K562 (cell line): ENCODE measurements at regions not wholly inside any gene's neighbourhood (a gene's known extent, or its start where the extent isn't known, plus 50 kb on each side); places are given as distances from the start of the nearest gene placed in this dataset.

Experiments used
- HDAC2 ChIP-seq: fragments of 450-650 bp; IDR thresholded peaks from 2 replicates; pipeline ENCODE4 v1.6.1; 2016; ENCODE audit warnings: mild to moderate bottlenecking
- HMGXB4 ChIP-seq: sonication (generic); formaldehyde crosslinking; IDR thresholded peaks from 2 replicates; pipeline ENCODE4 v1.8.1; 2023; ENCODE audit warnings: mild to moderate bottlenecking, missing genetic modification reagents
- MYBL2 ChIP-seq, 2 experiments: fragments of 450-650 bp in 1 of 2; sonication (generic) in 1 of 2; formaldehyde crosslinking in 1 of 2; IDR thresholded peaks; 2 replicates each; pipeline versions ENCODE4 v1.6.1 to v1.8.1; 2017 to 2022; ENCODE audit warnings: borderline replicate concordance in 1 of 2, inconsistent platforms in 1 of 2, low read depth in 1 of 2, mild to moderate bottlenecking in 1 of 2, missing genetic modification reagents in 1 of 2, moderate library complexity in 1 of 2
- RERE ChIP-seq: sonication (generic); formaldehyde crosslinking; IDR thresholded peaks from 2 replicates; pipeline ENCODE4 v1.8.0; 2023; ENCODE audit warnings: missing genetic modification reagents, mild to moderate bottlenecking, borderline replicate concordance
- TF ChIP-seq, protein P1 (sequence below), 2 experiments: fragments of 200-800 bp in 1 of 2; sonication (Bioruptor generic) in 1 of 2; sonication (generic) in 1 of 2; formaldehyde crosslinking in 1 of 2; IDR thresholded peaks in 1 of 2; conservative IDR thresholded peaks in 1 of 2; 2 replicates each; pipeline versions ENCODE4 v1.5.0 to v1.6.1; 2016 to 2020; ENCODE audit warnings: missing compliant biosample characterization in 1 of 2, missing genetic modification characterization in 1 of 2, missing genetic modification reagents in 1 of 2

GRCh38 chr4:104574371-104574770 is 79.7 kb upstream of the CXXC4 start (continued):
- TF ChIP-seq RERE (no peak), HDAC2 (no peak), MYBL2 (IDR thresholded peaks at IDR 0.05; ENCODE audit: low read depth) (no peak), MYBL2 (CRISPR knock-in tag; IDR thresholded peaks at IDR 0.05; ENCODE audit: borderline replicate concordance) (no peak), HMGXB4 (CRISPR knock-in tag) (no peak)
- TF ChIP-seq, protein P1, sequence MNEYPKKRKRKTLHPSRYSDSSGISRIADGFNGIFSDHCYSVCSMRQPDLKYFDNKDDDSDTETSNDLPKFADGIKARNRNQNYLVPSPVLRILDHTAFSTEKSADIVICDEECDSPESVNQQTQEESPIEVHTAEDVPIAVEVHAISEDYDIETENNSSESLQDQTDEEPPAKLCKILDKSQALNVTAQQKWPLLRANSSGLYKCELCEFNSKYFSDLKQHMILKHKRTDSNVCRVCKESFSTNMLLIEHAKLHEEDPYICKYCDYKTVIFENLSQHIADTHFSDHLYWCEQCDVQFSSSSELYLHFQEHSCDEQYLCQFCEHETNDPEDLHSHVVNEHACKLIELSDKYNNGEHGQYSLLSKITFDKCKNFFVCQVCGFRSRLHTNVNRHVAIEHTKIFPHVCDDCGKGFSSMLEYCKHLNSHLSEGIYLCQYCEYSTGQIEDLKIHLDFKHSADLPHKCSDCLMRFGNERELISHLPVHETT (CRISPR knock-in tag; conservative IDR thresholded peaks at IDR 0.05 in 1 of 2, IDR thresholded peaks at IDR 0.05 in 1 of 2), result no peak
